GF-D8 (cell line): ENCODE measurements at regions not wholly inside any gene's neighbourhood (a gene's known extent, or its start where the extent isn't known, plus 50 kb on each side); places are given as distances from the start of the nearest gene placed in this dataset.
"Not testable (repeated sequence)": the region's sequence is repeated elsewhere in the genome, so short reads cannot be mapped to it uniquely, and the experiment has no call there.

Source experiments
- DNase-seq: peaks from one replicate; lab custom pipeline; 2025; lab: John Stamatoyannopoulos, UW

GRCh38 chr13:39803156-39803555 is 147.7 kb downstream of the COG6 start:
- no peak for DNase-seq

GRCh38 chr13:39803851-39804250 is 148.4 kb downstream of the COG6 start:
- DNase-seq: no peak

DNA sequence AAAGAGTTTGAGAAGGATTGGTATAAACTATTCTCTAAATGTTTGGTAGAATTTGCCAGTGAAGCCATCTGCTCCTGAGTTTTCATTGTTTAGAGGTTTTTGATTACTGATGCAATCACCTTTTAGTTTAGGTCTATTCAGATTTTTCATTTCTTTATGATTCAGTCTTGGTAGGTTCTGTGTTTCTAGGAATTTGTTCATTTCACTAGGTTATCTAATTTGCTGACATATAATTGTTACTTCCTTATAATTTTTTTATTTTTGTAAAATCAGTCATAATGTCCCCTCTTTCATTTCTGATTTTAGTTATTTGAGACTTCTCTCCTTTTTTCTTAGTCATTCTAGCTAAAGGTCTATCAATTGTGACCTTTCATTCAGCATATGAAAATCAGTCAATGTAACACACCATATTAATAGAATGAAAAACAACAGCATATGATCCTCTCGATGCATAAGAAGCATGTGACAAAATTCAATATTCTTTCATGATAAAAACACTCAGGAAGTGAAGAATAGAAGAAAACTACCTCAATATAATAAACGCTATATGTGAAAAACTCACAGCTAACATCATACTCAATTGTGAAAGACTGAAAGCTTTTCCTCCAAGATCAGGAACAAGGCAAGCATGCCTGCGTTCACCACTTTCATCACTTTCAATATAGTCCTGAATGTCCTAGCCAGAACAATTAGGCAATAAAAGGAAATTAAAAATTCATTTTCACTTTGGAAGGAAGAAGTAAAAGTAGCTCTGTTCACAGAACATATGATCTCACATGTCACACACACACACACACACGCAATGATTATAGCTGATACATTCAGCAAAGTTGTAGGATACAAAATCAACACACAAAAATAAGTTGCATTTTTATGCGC is 149.1 kb downstream of the COG6 start:
- DNase-seq: no peak

DNA sequence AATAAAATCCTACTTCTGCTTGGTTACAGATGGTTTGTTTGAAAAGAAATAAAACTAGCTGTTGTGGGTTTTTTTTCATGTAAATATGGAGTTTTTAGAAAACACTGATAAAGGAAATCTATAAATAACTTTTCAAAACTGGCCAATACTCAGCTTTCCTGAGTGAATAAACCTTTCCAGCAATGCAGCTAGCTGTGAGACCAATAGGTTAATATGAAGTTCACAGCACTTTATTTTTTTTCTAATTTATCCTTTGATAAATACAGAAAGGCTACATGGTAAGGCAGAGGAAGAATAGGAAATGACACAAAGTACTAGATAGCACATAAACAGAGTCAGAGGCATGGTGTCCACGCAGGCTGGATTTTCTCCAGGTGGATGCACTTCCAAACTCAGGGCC is 154.0 kb downstream of the COG6 start:
- DNase-seq: no peak

DNA sequence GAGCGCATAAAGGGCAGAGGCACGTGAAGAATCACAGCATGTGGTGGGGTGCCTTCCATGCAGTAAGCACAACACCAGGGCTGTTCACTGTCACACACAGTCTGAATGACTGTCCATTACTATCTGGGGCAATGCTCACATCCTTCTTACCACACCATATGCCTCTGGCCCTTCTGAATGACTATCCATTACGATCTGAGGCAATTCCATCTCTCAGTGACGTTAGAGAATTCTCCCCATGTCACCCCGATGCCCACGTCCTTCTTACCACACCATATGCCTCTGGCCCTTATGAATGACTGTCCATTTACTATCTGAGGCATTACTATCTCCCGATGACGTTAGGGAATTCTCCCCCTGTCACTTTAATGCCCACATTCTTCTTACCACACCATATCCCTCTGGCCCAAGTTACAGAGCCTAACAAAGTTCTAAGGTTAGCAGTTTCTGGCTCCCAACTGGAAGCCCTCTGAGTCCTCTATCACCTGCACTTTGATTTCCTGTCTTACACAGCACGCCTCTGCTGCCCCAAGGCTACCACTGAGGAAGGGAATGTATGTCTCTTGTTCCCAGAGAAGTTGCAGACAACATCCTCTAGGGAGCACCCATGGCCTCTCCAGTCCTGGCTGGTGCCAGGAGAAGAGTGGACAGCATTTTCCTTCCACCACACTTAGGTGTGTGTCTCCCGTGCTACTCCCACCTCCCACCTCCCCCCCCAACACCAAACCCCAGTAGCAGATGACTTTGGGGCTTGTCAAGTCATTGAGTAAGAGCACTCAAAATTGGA is 154.8 kb downstream of the COG6 start:
- DNase-seq: no peak

DNA sequence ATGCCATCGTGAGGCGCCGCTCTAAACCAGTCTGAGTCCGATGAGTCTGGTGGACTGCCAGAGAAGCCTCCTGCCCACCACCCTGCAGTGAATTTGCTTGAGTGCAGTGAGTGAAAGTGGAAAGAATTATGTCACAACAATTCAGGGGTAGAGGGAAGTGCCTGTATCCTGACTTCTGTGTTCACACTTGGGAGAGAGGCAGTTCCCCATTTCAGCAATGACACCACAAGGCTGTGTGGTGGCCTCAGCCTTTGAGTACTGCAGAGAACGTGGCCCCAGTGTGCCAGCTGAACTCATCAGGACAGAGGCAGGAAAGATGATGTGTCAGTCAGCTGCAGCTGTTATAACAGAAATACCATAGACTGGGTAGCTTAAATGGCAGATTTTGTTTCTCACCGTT is 155.6 kb downstream of the COG6 start:
- peak; percentile 13 for DNase-seq

- DNase-seq: no peak
Measured at GRCh38 chr13:39811696-39812095, 156.2 kb downstream of the COG6 start.

GRCh38 chr13:39815345-39816111 is 160.1 kb downstream of the COG6 start:
- no peak for DNase-seq

DNA sequence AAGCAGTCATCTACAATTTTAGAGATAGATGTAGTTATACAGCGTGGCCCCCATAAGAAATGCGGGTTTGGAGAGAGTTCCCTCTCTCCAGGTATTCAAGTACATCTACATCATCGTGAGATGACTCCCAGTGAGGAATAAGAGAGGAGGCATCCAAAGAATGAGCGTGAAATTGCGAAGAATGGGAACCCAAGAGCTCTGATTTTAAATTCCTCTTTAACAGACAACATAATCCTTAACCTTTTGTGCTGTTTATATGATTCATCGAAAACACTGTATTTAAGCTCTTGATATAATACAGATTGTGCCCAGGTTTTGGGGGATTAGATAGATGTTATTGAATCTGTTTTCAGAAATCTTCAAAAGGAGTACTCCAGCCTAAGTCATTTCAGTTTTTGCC is 161.5 kb downstream of the COG6 start:
- no peak for DNase-seq

DNA sequence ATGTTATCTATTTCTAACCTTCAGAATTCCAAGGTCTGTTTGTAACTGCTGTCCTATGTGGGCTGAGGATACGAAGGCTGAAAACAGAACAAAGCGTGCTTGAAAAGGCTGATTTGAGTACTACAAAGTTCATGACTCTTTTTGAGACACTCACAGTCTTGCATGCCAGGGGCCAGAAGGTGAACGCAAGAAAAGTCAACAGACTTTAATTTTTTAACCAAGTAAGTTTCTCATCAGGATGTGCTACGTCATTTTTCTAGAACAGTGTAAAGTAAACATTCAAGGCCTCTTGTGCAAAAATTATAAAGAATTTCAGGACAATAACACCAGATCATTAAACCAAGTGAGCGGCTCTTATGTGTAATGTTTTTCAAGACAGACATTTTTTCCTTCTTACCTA is 163.5 kb downstream of the COG6 start:
- no peak for DNase-seq

DNA sequence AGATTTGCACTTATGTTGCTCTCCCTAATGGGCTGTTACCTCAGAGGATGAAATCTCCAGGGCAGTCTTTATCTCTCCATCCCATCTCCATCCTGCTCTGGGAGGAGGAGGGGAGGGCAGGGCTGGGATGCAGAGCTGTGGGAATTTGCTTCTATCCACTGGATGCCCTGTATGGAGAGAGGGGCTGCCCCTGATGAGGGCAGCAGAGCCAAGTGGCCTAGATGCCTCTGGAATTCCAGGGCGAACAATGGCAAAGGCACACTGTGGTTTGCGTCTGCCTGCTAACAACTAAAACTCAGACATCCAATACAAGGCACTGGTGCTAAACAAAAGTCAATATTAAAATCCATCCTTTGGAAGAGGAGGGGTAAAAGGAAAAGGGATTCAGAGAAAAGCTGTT is 165.1 kb downstream of the COG6 start:
- DNase-seq: no peak

DNA sequence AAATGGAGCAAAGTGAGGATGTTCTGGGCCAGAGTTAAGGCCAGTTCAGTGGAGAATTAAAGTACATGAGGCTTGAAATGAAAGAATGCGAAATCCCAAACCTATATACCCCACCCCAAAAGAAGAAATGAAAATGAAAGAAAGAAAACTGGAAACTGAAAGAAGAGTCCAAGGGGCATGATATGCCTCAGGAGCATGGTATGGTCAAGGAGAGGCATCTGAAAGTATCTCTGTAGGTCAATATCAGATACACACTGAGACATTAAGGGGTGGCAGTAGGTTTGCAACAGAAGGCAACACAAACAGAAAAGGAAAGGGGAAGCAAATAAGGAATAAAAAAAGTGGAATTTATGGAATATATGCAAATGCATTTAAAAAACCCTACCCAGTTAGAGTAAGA is 166.5 kb downstream of the COG6 start:
- DNase-seq: no peak

DNA sequence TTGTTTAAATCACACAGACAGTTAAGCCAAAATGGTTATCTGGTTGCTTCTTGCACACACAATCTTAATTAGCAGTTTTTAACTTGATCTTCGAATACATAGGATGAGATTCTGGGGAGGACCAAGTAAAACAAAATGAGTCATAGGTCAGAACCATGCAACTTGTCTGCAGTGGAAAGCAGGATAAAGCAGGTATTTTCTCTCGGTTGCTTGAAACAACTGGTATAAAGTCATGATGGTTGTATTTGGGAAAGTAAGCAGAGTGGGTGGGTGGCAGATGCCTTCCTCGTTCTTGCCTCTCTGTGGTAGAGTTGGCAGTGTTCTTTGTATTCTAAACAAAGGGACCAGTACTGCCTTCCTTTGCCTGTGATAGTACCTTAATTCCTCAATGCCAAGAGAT is 167.0 kb downstream of the COG6 start:
- DNase-seq: no peak

DNA sequence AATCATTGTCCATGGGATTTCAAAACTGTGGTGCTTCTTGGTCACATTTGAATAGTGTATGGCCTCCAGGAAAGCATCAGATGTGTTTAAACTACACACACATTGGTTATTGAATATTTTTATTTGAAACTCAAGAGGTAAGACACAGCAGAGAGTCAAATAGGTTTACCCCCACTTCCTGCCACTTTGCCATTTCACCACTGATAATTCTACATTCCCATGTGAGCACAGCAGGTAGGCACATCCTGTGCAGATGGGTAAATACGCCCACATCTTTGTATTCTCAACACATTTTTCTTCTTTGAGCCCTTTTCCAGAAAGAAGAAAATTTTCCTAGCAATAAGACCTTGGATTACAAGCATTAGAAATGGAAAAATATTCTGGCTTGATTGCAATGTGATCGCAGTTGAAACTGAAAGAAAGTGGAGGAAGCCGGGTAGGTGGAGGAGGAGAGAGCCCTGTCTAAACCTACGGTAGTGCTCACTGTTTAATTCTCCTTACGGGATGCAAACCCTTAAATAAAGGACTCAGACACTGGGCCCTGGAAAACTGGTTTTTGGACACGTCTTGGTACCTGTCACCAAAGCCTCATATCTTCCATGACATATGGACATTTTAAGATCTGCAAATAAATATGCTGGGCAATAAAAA is 167.7 kb downstream of the COG6 start:
- DNase-seq: no peak

DNA sequence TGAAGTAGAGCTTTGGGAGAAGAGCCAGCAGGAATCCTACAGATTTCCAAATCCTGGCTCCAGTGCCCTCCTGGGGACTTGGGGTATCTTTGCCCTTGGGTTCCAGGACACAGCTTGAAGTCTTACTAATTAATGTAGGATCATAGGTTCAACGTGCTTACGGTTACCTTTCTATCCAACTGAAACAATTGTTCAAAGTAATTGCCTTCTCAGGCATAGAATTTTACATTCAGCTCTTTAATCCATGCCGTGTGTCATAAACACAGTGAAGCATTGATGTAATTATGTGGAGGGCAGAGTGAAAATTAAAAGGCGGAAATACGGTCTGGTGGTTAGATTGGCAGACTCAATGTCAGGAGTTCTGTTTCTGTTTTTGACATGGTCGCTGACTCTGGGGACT is 170.4 kb downstream of the COG6 start:
- DNase-seq: no peak

GRCh38 chr13:39835253-39835652 is 179.8 kb downstream of the COG6 start:
- DNase-seq: no peak

DNA sequence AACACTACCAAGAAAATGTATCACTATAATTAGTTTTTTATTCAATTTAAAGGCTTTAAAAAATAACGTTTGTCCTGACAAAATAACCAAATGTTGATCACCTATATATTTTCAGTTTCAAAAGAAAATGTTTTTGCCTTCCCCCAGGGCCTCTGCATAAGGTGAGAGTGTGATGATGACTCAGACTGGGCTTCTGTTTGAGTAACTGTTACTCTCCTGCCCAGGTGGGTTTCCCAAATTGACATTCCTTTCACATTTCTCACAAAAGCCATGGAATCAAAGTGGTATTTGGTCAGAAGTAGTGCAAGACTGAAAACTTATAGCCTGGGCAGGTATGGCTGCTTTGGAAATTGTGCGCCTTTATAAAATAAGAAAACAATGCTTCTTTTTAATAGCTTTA is 180.6 kb downstream of the COG6 start:
- DNase-seq: no peak

DNA sequence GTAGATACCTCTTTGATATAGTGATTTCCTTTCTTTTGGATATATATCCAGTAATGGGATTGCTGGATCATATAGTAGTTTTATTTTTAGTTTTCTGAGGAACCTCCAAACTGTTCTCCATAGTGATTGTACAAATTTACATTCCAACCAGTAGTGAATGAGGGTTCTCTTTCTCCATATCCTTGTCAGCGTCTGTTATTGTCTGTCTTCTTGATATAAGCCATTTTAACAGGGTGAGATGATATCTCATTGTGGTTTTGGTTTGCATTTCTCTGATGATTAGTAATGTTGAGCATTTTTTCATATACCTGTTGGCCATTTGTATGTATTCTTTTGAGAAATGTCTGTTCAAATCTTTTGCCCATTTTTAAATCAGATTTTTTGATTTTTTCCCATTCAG is 182.4 kb downstream of the COG6 start:
- not testable (repeated sequence) for DNase-seq

- no peak for DNase-seq
Measured at GRCh38 chr13:39840201-39840600, 184.7 kb downstream of the COG6 start.

GRCh38 chr13:39847336-39847735 is 191.9 kb downstream of the COG6 start:
- DNase-seq: no peak

DNA sequence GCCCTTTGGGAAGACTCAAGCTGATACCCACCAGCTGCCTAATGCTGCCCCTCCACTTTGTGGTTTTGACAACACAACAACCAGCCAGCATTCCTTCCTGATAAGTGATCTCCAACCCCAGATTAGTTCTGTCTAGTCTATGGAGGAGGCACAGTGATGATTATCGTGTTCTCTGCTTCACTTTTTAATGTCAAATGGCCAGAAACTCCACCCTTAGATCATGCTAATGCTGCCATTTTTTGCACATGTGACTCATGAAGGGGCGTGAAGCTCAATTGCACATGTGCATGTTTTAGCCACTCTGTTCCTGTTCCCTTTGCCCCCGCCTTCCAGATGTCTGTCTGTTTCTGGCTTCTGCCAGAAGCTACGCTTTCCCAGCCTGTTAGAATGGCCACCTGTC is 199.8 kb downstream of the COG6 start:
- DNase-seq: no peak

- no peak for DNase-seq
Measured at GRCh38 chr13:39856714-39857113, 201.3 kb downstream of the COG6 start.
